H9 (cell line): ENCODE measurements at regions not wholly inside any gene's neighbourhood (a gene's known extent, or its start where the extent isn't known, plus 50 kb on each side); places are given as distances from the start of the nearest gene placed in this dataset.

Source experiments
- DNase-seq: peaks from one replicate; pipeline ENCODE4 v3.0.0-alpha.2; 2017
- H2AFZ ChIP-seq: one replicate; pipeline ENCODE4 v1.6.1; 2013; ENCODE audit warnings: mild to moderate bottlenecking, low read length, control low read depth, moderate library complexity
- H2AK5ac ChIP-seq: 2 replicates; pipeline ENCODE4 v1.6.1; 2013; ENCODE audit warnings: low read length, control low read depth, mixed read lengths; ENCODE audit not compliant: insufficient read length
- H2BK120ac ChIP-seq: one replicate; pipeline ENCODE4 v1.6.1; 2013; ENCODE audit warnings: low read depth, mild to moderate bottlenecking, low read length, control low read depth, inconsistent platforms; ENCODE audit not compliant: poor library complexity, severe bottlenecking
- H2BK12ac ChIP-seq: 2 replicates; pipeline ENCODE4 v1.6.1; 2013; ENCODE audit warnings: low read length, control low read depth, mixed read lengths, low read depth; ENCODE audit not compliant: insufficient read length
- H2BK15ac ChIP-seq: 2 replicates; pipeline ENCODE4 v1.6.1; 2013; ENCODE audit warnings: low read depth, low read length, control low read depth
- H2BK20ac ChIP-seq: one replicate; pipeline ENCODE4 v1.6.1; 2013; ENCODE audit warnings: low read depth, mild to moderate bottlenecking, low read length, control low read depth, inconsistent platforms; ENCODE audit not compliant: poor library complexity, severe bottlenecking
- H2BK5ac ChIP-seq: 2 replicates; pipeline ENCODE4 v1.6.1; 2013; ENCODE audit warnings: low read length, control low read depth, mixed read lengths; ENCODE audit not compliant: insufficient read length
- H3K14ac ChIP-seq: 2 replicates; pipeline ENCODE4 v1.6.1; 2013; ENCODE audit warnings: low read length, control low read depth; ENCODE audit not compliant: insufficient read depth
- H3K18ac ChIP-seq: 2 replicates; pipeline ENCODE4 v1.6.1; 2013; ENCODE audit warnings: low read depth, mild to moderate bottlenecking, mixed read lengths, low read length, control low read depth; ENCODE audit not compliant: insufficient read length
- H3K23ac ChIP-seq: 2 replicates; pipeline ENCODE4 v1.6.1; 2013; ENCODE audit warnings: low read length, control low read depth, mixed read lengths, low read depth; ENCODE audit not compliant: insufficient read length
- H3K23me2 ChIP-seq: 2 replicates; pipeline ENCODE4 v1.6.1; 2013; ENCODE audit warnings: low read depth, mild to moderate bottlenecking, mixed read lengths, low read length, control low read depth; ENCODE audit not compliant: insufficient read length, poor library complexity, severe bottlenecking
- H3K27ac ChIP-seq: 2 replicates; pipeline ENCODE4 v1.5.1; 2013; ENCODE audit warnings: low read length, control low read depth, mixed read lengths, low read depth; ENCODE audit not compliant: insufficient read length
- H3K27me3 ChIP-seq: 2 replicates; pipeline ENCODE4 v1.6.1; 2013; ENCODE audit warnings: low read length, control low read depth, inconsistent platforms; ENCODE audit not compliant: insufficient read depth
- H3K4ac ChIP-seq: 2 replicates; pipeline ENCODE4 v1.6.1; 2013; ENCODE audit warnings: low read depth, mild to moderate bottlenecking, control low read depth, inconsistent platforms, low read length, moderate library complexity
- H3K4me1 ChIP-seq: 2 replicates; pipeline ENCODE4 v1.6.1; 2013; ENCODE audit warnings: low read length, control low read depth, inconsistent platforms; ENCODE audit not compliant: insufficient read depth
- H3K4me2 ChIP-seq: 2 replicates; pipeline ENCODE4 v1.6.1; 2013; ENCODE audit warnings: low read length, control low read depth, mixed read lengths; ENCODE audit not compliant: insufficient read length, insufficient read depth
- H3K56ac ChIP-seq: 2 replicates; pipeline ENCODE4 v1.6.1; 2013; ENCODE audit warnings: low read depth, mild to moderate bottlenecking, mixed read lengths, low read length, control low read depth; ENCODE audit not compliant: insufficient read length
- H3K79me1 ChIP-seq: 2 replicates; pipeline ENCODE4 v1.6.1; 2013; ENCODE audit warnings: low read depth, mild to moderate bottlenecking, moderate library complexity, low read length, control low read depth, inconsistent platforms; ENCODE audit not compliant: insufficient read depth, poor library complexity, severe bottlenecking
- H3K79me2 ChIP-seq: 2 replicates; pipeline ENCODE4 v1.6.1; 2013; ENCODE audit warnings: low read length, control low read depth, inconsistent platforms; ENCODE audit not compliant: insufficient read depth
- H3K9ac ChIP-seq: 2 replicates; pipeline ENCODE4 v1.6.1; 2013; ENCODE audit warnings: low read length, control low read depth, mixed read lengths; ENCODE audit not compliant: insufficient read length; ENCODE audit errors: extremely low read depth
- H3K9me3 ChIP-seq: one replicate; pipeline ENCODE4 v1.6.1; 2013; ENCODE audit warnings: low read depth, low read length, inconsistent platforms; ENCODE audit not compliant: control insufficient read depth
- H3T11ph ChIP-seq: one replicate; pipeline ENCODE4 v1.6.1; 2013; ENCODE audit warnings: mild to moderate bottlenecking, low read length, control low read depth, inconsistent platforms
- H4K20me1 ChIP-seq: one replicate; pipeline ENCODE4 v1.6.1; 2013; ENCODE audit not compliant: control insufficient read depth, insufficient read length, insufficient read depth
- H4K5ac ChIP-seq: 2 replicates; pipeline ENCODE4 v1.6.1; 2013; ENCODE audit warnings: low read depth, mild to moderate bottlenecking, mixed read lengths, low read length, control low read depth; ENCODE audit not compliant: insufficient read length
- H4K8ac ChIP-seq: replicated peaks from 2 replicates; pipeline ENCODE4 v1.6.1; 2013; ENCODE audit warnings: low read length, control low read depth, mixed read lengths, low read depth; ENCODE audit not compliant: insufficient read length
- H4K91ac ChIP-seq: 2 replicates; pipeline ENCODE4 v1.6.1; 2013; ENCODE audit warnings: low read depth, mild to moderate bottlenecking, moderate library complexity, mixed read lengths, low read length, control low read depth; ENCODE audit not compliant: insufficient read length
- H3K27ac Mint-ChIP-seq, 3 experiments: 2 replicates in 2 of 3; 3 replicates in 1 of 3; pipeline ENCODE4 v1.8.0; 2020 to 2021; ENCODE audit warnings: mixed read lengths in 3 of 3, mild to moderate bottlenecking in 1 of 3, moderate library complexity in 1 of 3
- H3K27me3 Mint-ChIP-seq: 2 replicates; pipeline ENCODE4 v1.8.0; 2021; ENCODE audit warnings: low read depth, mild to moderate bottlenecking, moderate library complexity, mixed read lengths
- H3K36me3 Mint-ChIP-seq, 3 experiments: 2 replicates in 2 of 3; 3 replicates in 1 of 3; pipeline ENCODE4 v1.8.0; 2020 to 2021; ENCODE audit warnings: low read depth in 3 of 3, mixed read lengths in 3 of 3; ENCODE audit not compliant: insufficient read depth in 1 of 3
- H3K4me1 Mint-ChIP-seq, 2 experiments: 2 replicates each; pipeline ENCODE4 v1.8.0; 2020; ENCODE audit warnings: mixed read lengths in 2 of 2
- H3K4me3 Mint-ChIP-seq, 2 experiments: 2 replicates in 1 of 2; 3 replicates in 1 of 2; pipeline ENCODE4 v1.8.0; 2020 to 2021; ENCODE audit warnings: mild to moderate bottlenecking in 2 of 2, mixed read lengths in 2 of 2, moderate library complexity in 1 of 2
- H3K9me3 Mint-ChIP-seq, 2 experiments: 2 replicates in 1 of 2; 3 replicates in 1 of 2; pipeline ENCODE4 v1.8.0; 2020; ENCODE audit warnings: mild to moderate bottlenecking in 2 of 2, mixed read lengths in 2 of 2, moderate library complexity in 1 of 2
- CTCF ChIP-seq: fragments of 200-600 bp; sonication (generic); conservative IDR thresholded peaks from 3 replicates; pipeline ENCODE4 v1.8.0; 2021; ENCODE audit warnings: antibody characterized with exemption, mild to moderate bottlenecking
- WGBS: extraction: QIAGEN DNeasy Blood & Tissue Kit; methylation state at CpG from one replicate; pipeline ENCODE4 v1.1.7; 2013; ENCODE audit warnings: missing lambda C conversion rate, low lambda C conversion rate, mixed read lengths; ENCODE audit not compliant: insufficient read length; ENCODE audit errors: extremely low coverage; 5-methylcytosine and 5-hydroxymethylcytosine counted together

- no peaks in the 10 kb centered on the region for H3K79me1 ChIP-seq
- Mint-ChIP-seq H3K4me3 (no peak overlapping the region), H3K4me1 (0 out of 4 replicates have a peak, but pooled peaks cover 0 to 5% of the 10 kb centered on the region in 2 experiments), H3K9me3 (peaks cover 8 to 9% of the 10 kb centered on the region in 2 experiments; a peak in 4 of 5 replicates), H3K36me3 (peaks cover 0 to 15% (median 6%) of the 10 kb centered on the region in 3 experiments; a peak in 5 of 7 replicates), H3K27me3 (no peaks in the 10 kb centered on the region), H3K27ac (no peak overlapping the region; a peak in 2 of 7 replicates)
- H3K18ac ChIP-seq: no peak overlapping the region
- H2BK5ac ChIP-seq: no peak overlapping the region
- H3K4ac ChIP-seq: no peak overlapping the region
- no peaks in the 10 kb centered on the region for H3K79me2 ChIP-seq
- H3K23ac ChIP-seq: no peak overlapping the region
- H2BK12ac ChIP-seq: no peak overlapping the region
- H3K14ac ChIP-seq: no peak overlapping the region
- H3T11ph ChIP-seq: no peak overlapping the region
- WGBS: no CpG with 5 or more reads among the region's 5 CpGs
- no peak overlapping the region for H2BK120ac ChIP-seq
- no peak overlapping the region for H3K27ac ChIP-seq
- no peaks in the 10 kb centered on the region for H3K27me3 ChIP-seq
- H3K9ac ChIP-seq: no peak overlapping the region
- no peaks in the 10 kb centered on the region for H3K9me3 ChIP-seq
- TF ChIP-seq CTCF: no peak
- no peak overlapping the region for H2AK5ac ChIP-seq
- H3K4me1 ChIP-seq: no peaks in the 10 kb centered on the region
- no peak overlapping the region for H4K91ac ChIP-seq
- no peak overlapping the region for H2BK20ac ChIP-seq
- no peak for DNase-seq
- no peak overlapping the region for H4K8ac ChIP-seq
- H4K5ac ChIP-seq: no peak overlapping the region
- no peak overlapping the region for H3K56ac ChIP-seq
- H4K20me1 ChIP-seq: no peaks in the 10 kb centered on the region
- H2BK15ac ChIP-seq: no peak overlapping the region
- H3K4me2 ChIP-seq: no peak overlapping the region
- H3K23me2 ChIP-seq: no peaks in the 10 kb centered on the region
- H2AFZ ChIP-seq: no peak overlapping the region
These were observed 772.8 kb upstream of the GJE1 start for GRCh38 chr6:141359953-141360352.
